GM21423 (cell line): ENCODE measurements at regions not wholly inside any gene's neighbourhood (a gene's known extent, or its start where the extent isn't known, plus 50 kb on each side); places are given as distances from the start of the nearest gene placed in this dataset.
"Not testable (repeated sequence)": the region's sequence is repeated elsewhere in the genome, so short reads cannot be mapped to it uniquely, and the experiment has no call there.

ENCODE experiments used
- ATAC-seq: cut with Tn5 transposase; IDR thresholded peaks from one replicate; pipeline ENCODE4 v1.9.1; 2021; ENCODE audit warnings: mild to moderate bottlenecking, moderate library complexity; ENCODE audit not compliant: unreplicated experiment

GRCh38 chr1:29779146-29779545 lies 542.8 kb downstream of the PTPRU start:
- no peak for ATAC-seq

DNA sequence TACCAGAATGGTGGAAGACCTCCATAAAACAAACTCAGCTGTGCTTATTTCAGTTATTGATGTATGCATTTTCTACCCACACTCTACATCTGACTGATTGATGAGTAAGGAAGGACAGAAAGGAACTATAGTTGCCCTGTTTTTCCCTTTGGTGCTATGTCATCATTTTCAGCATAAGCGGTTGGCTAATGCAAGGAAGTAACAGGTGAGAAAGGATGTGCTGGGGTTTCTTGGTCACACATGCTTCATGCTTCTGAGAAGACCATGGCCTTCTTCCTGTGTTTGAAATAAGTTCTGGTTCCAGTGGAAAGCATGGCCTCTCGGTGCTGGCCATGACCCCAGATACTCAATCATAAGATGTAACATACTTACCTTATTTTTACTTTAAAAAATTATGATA lies 541.2 kb downstream of the PTPRU start:
- ATAC-seq, result no peak

GRCh38 chr1:29774355-29774754 lies 538.0 kb downstream of the PTPRU start:
- no peak for ATAC-seq

GRCh38 chr1:29772584-29773100 lies 536.3 kb downstream of the PTPRU start:
- no peak for ATAC-seq

GRCh38 chr1:29767769-29768425 lies 531.6 kb downstream of the PTPRU start:
- no peak for ATAC-seq

GRCh38 chr1:29767088-29767685 lies 530.9 kb downstream of the PTPRU start:
- ATAC-seq, result no peak

DNA sequence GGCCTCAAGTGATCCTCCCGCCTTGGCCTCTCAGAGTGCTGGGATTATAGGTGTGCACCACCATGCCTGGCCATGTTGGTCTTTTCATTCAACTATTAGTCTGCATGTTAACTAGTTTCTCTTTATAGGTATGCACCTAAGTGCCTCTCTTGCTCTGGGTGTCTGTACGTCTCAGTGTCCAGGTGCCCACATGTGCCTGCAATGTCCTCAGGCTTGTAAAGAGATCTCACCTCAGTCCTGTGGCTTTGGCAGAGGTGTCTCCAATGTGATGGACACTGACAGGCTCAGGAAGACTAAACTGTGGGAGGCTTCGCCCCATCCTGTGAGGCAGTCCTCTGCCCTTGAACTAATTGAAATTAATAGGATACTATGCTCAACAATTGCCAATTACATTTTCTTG lies 526.3 kb downstream of the PTPRU start:
- no peak for ATAC-seq

- ATAC-seq, result no peak
Observed at GRCh38 chr1:29761159-29761928, 525.0 kb downstream of the PTPRU start.

DNA sequence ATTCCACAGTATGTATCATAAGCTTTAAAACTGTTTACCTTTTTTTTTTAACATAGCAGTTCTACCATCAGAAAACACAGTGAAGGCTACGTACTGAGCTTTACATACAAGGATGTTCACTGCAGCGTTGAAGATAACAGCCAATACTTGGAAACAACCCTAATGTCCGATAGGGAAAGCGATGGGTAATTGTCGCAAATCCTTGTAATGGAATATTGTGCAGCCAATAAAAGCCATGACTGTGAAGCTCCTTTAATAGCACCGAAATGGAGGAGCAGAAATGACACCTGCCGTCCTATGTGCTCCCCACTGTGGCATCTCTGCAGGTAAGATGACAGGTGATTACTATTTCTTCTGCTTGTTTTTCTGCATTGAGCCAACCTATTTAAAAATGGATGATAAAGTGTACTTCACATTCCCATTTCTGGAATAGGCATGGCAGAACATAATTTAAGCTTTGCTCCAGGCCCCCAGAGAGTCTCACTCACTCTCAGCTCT lies 523.8 kb downstream of the PTPRU start:
- ATAC-seq, result no peak

DNA sequence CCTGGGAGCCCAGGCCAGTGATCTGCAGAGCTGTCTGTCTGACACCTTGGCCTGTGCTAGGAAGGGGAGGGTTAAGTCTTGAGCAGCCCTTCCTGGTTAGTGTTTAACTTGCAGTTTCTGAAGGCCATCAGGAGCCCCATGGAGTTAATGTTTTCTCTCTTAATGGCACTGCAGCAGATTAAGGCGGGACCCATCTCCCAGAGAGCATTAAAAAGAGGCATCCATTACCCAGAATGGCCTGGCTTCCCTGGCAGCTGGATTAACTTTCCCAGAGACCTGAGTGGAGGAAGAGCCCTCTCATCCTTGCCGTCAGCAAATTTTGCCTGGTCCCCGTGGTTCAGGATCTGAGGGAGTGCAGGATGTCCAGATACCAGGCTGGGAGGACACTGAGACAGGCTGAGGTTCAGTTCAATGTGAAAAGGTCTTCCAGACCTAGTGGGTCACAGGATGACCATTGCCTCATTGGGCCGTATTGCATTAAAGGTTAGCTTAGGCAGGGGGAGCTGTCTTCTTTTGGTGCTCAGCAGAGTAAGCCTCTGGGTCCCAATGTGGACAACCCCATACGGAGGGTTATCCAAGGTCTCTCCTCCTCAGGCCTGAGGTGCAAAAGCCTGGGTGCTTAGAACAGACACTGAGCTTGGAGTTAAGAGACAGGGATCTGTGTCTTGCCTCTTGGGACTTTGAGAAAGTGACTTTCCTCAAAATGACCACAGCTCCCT lies 522.6 kb downstream of the PTPRU start:
- ATAC-seq, result no peak

DNA sequence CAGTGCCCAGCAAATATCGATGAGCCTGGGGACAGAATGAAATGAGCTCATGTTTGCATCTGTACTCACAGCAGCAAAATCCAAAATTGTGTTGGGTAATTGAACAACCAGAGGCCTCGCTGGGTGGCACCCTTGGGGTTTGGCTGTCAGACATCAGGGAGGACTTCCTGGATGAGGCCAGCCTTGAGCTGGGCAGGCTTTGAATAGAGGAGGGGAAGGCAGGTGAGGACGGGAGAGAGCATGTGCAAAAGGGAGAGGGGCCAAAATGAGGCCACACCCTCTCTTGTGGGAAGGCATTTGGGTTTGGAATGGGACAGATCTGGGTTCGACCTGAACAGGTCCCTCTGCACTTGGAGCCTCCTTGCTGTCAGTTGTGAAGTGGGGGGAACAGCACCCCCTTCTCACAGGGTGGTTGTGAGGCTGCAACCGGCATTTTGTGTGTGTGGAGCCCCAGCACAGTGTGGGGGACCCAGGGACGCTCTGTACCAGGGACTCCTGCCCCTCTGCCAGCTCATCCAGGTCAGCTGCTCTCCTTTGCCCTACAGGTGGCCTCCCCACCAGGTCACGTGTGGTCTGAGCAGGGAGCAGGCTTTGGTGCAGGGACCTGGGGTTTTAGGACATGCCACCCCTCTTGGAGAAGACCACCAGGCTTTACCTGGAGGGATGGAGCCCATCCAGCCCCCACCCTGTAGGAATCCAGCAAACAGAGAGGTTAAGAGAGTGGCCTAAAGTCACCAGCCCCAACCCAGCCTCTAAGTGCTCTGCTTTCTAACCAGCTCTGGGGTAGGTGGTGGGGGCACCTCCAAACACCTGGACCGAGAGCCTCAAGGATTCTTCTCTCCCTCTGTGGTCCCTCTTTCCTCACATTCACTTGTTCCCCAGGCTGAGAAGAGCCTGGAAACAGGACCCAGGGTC lies 521.8 kb downstream of the PTPRU start:
- no peak for ATAC-seq

- no peak for ATAC-seq
Observed at GRCh38 chr1:29756901-29757725, 520.8 kb downstream of the PTPRU start.

- ATAC-seq, result no peak
Observed at GRCh38 chr1:29756498-29756897, 520.2 kb downstream of the PTPRU start.

- ATAC-seq, result no peak
Observed at GRCh38 chr1:29756085-29756484, 519.8 kb downstream of the PTPRU start.

- not testable (repeated sequence) for ATAC-seq
Observed at GRCh38 chr1:29755412-29756015, 519.2 kb downstream of the PTPRU start.

DNA sequence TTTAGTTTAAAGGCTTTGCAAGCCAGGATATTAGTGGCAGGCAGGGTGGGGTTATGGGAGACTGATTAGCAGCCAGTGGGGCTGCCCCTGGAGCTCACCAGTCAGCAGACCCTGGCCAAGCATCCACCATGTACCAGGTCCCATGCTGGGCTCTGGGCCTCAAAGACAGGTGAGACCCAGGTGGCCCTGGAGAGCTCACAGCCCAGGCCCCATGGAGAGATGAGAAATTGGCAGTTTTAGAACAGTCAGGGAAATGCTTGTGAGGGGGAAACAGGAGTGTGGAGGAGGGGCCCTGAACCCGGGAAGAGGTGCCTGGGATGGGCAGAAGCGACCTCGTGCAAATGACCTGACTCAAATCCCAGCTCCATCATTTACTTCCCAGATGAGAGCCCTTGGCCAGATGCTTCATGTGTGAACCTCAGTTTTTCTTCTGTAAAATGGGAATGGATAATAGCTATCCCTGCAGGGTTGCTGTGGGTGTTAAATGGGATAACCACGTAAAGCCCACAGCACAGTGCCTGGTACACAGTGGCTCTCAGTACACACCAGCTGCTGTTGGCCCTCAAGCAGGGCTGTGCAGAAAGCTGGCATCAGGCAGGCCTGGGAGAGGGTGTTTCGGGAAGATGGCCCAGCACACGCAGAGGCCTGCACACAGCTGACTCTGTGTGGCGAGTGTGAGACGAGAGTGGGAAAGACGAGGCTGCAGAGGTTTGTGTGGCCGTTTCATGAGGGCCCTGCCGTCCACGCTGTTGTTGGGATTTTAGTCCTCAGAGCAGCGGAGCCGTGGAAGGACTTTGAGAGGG lies 518.5 kb downstream of the PTPRU start:
- no peak for ATAC-seq

GRCh38 chr1:29753771-29754572 lies 517.6 kb downstream of the PTPRU start:
- ATAC-seq, result no peak
